ENCODE measurements at regions not wholly inside any gene's neighbourhood (a gene's known extent, or its start where the extent isn't known, plus 50 kb on each side); places are given as distances from the start of the nearest gene placed in this dataset.
"Not testable (repeated sequence)": the region's sequence is repeated elsewhere in the genome, so short reads cannot be mapped to it uniquely, and the experiment has no call there.

DNA sequence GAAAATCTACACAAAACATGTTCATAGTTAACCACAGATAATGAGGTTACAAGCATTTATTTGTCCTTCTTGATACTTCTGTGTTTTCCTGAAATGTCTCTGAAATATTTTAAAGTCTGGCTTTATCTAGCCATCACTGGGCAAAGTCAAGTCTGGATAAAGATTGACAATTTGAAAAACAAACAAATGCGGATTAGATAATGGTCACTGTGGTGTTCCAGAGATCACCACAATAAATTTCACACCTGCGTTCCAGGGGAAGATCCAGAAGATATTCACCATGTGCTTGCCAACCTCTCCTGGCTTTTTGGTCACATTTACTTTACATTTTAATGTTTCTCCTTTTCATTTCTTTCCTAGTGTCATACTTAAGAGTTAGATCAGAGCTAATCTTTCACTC lies 109.7 kb upstream of the CCDC28A start:
- no peak for DNase-seq (ENCODE audit: low read depth)

DNA sequence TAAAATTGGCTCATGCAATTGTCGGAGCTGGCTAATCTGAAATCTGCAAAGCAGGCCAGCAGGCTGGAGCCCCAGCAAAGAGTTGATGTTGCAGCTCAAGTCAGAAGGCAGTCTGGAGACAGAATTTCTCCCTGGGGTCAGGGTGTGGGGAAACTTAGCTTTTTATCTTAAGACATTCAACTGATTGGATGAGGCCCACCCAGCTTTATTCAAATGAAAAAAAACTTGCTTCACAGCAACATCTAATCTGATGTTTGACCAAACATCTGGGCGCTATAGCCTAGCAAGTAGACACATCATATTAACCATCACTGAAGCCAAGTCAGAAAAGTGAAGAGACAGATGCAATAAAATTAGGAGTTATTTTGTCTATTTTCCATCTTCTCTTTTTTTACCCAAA lies 108.8 kb upstream of the CCDC28A start:
- no peak for DNase-seq (ENCODE audit: low read depth)

DNA sequence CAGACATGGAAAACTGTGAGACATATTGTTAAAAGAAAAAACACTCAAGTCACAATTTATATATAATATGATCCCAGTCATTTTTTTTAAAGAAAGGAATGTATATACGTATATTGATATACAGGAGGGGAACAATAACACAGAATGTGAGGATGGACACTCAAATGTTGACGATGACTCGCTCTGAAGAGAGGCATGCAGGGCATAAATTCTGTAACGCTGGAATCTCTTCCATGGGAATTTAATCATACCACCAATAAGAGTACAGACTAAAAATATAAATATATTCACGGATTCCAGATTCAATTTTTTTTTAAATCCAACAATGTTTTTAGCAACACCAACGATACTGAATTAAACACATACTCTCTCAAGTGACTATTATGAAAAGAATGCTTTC lies 106.9 kb upstream of the CCDC28A start:
- DNase-seq (ENCODE audit: low read depth), result no peak

DNA sequence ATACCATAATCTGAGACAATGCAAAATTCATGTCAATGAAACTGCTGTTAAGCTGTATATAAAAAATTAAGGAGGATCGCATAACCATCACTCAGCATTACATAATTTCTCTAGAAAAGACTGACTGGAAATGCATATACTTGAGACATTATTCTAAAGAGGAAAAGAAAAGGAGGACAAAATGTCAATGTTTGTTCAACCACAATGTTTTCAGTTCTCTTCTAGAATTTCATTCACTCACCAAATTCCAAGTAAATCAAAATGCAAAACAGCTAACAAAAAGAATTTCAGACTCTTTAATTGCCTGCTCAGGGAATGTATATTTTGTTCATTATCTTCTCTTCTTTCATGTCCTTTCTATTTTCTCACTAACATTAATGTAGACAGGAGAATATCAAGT lies 106.2 kb upstream of the CCDC28A start:
- DNase-seq (ENCODE audit: low read depth), result no peak

DNA sequence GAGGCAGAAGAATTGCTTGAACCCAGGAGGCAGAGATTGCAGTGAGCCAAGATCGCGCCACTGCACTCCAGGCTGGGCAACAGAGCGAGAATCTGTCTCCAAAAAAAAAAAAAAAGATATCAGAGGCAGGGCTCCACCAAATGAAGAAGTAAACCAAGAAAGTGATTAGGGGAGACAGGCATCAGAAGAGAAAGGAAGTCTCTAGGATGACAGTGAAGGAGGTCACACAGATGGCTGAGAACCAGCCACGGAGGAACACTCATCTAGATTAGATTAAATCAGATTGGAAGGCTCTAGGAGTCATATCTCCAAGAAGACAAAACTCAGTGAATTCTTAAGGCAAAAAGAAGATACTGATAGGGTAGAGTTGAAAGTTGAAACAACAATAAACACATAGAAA lies 102.2 kb upstream of the CCDC28A start:
- no peak for DNase-seq (ENCODE audit: low read depth)

DNA sequence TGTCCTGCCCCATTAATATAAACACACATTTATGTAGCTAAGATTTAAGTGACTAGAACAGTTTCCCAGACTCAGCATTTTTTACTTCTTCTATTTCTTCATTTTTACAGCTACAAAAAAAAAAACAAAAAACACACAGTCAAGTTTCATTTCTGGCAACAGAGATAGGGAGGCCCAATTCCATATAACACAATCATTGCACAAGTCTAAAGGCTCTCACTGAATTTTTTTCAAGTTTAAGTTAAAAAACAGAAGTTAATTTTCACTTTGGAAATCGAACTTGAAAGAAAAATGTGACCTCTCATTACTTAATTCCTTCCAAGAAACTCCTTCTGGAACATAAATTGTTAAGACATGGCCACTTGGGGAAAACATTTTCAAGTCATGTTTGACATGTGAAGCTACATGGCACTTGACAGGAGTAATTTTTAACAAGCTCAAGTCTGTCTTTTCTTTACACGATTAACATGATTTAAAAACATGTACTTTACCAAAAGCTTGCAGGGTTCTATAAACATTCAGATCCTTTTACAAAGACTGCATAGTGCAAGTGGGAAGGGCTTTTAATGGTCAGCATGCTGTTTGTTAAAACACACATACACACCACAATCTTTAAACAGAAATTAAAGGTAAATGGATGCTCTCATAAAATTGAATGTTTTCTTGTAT lies 100.1 kb upstream of the CCDC28A start:
- no peak for DNase-seq (ENCODE audit: low read depth)

DNA sequence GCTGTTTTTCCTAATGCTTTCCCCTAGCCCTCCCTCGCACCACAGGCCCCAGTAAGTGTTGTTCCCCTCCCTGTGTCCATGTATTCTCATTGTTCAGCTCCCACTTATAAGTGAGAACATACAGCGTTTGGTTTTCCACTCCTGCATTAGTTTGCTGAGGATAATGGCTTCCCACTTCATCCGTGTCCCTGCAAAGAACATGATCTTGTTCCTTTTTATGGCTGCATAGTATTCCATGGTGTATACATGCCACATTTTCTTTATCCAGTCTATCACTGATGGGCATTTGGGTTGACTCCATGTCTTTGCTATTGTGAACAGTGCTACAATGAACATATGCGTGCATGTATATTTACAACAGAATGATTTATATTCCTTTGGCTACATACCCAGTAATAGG lies 99.1 kb upstream of the CCDC28A start:
- not testable (repeated sequence) for DNase-seq (ENCODE audit: low read depth)

DNA sequence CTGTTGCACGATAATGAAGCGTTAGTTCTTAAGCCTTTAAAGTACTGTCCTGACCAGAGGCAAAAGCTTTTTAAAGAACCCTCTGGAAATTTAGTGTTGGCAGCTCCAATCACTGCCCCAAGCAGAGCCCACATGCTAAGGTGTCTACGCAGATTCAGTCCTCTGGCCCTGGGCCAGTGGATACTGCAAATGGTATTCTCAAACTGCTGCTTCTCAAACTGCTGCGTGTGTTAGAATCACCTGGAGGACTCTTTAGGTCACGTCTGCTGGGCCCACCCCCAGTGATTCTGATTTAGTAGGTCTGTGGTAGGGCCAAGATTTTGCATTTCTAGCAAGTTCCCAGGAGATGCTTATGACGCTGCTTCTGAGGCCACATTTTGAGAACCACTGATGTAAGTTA lies 96.0 kb upstream of the CCDC28A start:
- no peak for DNase-seq (ENCODE audit: low read depth)

DNA sequence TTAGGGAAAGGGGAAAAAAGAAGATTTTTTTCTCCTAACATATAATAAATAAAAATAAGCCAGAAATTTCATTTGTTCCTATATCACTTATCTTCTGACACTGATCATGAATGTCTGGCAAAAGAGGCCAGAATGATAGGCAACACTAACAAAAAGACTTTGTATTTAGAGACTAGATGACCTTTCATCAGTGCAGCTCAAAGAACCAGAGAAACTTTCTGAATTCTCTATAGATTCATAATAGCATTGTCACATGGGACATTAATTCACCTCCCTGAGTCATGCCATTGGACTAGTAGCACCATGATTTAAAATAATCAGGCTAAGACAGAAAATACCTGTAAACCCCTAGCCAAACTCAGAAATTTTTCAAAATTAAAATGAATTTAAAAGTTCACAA lies 95.4 kb upstream of the CCDC28A start:
- DNase-seq (ENCODE audit: low read depth), result no peak

DNA sequence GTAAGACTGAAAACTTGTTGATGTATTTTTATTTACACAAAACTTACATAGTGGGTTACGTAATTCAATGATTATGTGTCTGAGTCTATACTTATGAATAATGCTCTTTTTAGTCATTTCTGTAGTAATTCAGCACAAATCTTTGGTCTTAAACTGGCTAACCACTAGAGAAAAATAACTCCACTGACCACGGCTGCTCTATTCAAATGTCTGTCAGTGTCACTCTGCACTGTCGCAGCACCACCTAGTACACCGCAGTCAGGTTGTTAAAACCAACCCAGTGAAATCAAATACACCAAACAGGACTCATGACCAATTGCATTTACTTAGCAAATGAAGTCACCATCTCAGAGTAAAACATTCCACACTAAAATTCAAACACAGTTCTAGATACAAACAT lies 93.5 kb upstream of the CCDC28A start:
- no peak for DNase-seq (ENCODE audit: low read depth)

DNA sequence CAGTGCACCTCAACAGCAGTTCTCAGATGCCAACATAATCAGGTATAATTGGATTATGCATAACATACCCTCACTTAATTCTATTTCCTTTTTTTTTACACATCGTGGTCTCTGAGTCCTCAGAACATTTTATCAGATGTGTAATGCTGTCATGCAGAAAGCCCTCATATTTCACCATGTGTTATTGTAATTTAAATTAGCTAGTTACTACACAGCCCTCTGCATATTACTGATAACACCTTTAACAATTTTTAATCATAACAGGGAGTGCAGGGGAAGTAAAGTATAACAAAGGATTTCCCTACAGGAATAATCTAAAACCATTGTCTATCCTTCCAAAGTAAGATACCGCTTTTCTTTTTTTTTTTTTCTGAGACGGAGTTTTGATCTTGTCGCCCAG lies 91.9 kb upstream of the CCDC28A start:
- DNase-seq (ENCODE audit: low read depth), result no peak

DNA sequence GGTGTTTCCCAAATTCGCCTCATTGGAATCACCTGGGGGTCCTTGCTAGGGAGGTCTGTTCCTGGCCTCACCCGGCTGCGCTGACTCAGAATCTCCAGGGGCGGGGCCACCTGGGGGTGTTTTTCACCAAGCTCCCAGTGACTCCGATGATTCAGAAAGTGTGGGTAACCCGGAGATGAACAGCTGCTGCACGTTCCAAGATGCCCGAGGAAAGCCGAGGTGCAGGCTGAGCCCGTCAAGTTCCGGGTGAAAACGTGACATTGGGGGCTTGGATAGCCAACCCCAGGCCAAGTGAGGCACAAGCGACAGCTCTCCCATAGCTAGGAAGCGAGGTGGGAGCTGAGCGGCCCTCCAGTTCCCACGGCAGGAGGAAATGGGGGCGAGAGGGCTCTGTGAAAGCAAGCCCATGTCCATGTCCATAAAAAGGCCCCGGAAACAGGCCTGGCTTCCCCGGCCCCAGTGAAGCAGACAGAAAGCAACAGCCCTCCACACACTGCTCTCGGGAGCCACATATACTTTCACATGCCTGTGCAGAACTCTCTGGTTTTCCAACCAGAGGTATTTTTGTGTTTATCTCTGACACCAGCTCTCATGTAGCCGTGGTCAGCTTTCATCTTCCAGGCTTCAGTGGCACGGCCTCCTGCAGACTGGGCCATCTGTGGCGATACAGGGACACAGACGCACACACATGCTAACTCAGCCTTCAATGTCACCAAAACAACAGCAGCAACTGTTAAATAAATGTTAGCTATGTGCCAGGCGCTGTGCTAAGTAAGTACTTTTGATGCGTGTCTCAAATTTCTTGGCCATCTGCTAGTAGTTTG lies 90.7 kb upstream of the CCDC28A start:
- DNase-seq (ENCODE audit: low read depth), result no peak

DNA sequence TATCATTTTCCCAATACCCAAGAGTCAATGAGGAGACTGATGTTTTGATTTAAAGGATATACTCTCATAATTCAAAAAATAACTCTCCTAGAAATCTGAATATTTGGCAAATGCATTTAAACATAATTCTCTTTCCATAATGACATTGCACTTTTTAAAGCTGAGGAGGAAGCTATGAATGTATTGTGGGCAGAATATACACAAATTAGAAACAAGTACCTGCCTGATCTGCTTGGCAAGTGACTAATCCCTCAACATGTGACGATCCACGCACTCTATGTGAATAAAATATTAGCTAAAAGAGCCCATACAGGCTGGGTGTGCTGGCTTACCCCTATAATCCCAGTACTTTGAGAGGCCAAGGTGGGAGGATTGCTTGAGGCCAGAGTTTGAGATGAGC lies 88.3 kb upstream of the CCDC28A start:
- DNase-seq (ENCODE audit: low read depth), result no peak

DNA sequence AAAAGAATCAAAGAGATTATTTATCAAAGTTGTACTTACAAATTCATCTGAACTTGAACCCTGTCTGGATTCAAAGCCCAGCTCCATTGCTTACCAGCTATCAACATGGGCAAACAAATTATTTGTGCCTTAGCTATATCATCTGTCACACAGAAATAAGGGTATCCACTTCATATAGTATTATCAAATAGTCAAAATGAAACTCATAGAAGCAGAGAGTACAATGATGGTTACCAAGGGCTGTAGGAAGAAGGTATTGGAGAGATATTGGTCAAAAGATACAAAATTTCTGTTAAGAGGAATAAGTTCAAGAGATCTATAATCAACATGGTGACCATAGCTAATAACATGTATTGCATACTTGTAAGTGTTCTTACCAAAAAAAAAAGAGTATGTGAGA lies 87.8 kb upstream of the CCDC28A start:
- DNase-seq (ENCODE audit: low read depth), result no peak

DNA sequence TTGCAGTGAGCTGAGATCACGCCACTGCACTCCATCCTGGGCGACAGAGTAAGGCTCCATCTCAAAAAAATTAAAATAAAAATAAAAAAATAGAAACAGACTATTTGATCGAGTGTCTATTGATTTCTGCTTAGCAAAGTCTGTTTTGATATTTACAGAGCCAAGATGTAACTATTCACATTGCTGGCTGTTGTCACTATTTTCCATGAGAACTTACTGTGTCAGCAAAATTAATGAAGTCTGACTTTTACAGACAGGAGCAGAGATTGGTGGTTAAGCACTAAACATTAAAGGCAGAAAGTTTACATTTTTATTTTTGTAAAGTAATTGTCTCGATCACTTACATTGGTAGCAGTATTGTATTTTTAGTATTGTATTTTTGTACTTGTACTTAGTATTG lies 85.0 kb upstream of the CCDC28A start:
- DNase-seq (ENCODE audit: low read depth), result no peak

DNA sequence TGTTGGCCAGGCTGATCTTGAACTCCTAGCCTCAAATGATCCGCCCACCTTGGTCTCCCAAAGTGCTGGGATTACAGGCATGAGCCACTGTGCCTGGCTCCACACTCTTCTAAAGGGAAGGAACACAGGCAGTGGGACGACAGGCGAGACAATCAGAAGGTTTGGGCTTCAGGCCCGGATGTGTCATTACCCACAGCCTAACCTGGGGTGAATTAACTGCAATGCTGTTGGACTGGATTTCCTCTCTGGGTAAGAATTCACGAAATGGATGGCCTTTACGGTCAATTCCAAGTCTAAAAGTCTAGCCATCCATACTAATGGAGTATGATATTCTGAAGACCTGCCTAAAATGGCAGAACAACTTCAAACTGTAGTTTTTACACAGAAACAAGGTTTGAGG lies 83.7 kb upstream of the CCDC28A start:
- no peak for DNase-seq (ENCODE audit: low read depth)

DNA sequence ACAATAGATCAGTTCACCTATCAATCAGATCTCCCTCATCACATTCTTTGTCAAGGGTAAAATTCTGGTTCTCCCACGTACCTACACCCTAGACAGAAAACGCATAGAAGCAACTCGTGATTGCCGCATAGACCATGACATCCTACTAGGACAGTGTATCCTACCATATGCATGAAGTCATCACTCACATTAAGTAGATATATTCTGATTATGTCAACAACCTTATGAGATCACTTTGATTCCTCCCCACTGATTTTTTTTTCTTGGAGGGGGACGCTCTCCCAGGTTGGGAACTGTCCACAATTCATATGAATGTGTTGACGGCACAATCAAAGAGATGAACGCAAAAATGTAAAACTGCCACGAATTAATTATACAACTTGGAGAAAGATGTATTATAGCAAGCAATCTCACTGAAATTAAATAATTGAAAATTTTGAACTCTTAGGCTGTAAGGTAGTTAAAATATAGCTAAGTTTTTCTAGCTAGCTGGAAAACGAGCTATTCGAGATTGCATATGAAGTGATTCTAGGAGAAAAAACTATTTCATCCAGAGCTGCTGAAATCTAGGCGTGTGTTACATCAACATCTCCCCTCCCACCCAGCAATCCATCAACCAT lies 82.5 kb upstream of the CCDC28A start:
- no peak for DNase-seq (ENCODE audit: low read depth)

DNA sequence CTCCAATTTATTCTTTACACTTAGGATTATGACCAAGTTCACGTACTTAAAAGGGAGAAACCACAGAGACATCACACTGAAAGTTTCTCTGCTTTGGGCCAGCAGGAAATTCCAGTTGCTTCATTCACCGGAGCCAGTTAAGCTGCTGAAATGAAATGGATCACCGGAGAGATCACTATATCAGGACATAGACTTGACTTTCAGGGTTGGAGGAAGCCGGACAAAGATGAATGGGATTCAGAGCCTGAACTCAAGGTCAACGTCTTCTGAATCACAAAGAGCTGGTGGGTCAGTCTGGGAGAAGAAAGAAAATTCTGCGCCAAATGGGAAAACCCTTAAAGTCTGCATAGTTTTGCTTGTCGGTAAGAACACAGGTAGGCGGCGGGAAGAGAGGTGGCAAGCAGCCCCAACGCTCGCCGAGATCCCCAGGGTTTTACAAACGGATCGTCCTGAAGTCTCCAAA lies 81.9 kb upstream of the CCDC28A start:
- DNase-seq (ENCODE audit: low read depth), result no peak

DNA sequence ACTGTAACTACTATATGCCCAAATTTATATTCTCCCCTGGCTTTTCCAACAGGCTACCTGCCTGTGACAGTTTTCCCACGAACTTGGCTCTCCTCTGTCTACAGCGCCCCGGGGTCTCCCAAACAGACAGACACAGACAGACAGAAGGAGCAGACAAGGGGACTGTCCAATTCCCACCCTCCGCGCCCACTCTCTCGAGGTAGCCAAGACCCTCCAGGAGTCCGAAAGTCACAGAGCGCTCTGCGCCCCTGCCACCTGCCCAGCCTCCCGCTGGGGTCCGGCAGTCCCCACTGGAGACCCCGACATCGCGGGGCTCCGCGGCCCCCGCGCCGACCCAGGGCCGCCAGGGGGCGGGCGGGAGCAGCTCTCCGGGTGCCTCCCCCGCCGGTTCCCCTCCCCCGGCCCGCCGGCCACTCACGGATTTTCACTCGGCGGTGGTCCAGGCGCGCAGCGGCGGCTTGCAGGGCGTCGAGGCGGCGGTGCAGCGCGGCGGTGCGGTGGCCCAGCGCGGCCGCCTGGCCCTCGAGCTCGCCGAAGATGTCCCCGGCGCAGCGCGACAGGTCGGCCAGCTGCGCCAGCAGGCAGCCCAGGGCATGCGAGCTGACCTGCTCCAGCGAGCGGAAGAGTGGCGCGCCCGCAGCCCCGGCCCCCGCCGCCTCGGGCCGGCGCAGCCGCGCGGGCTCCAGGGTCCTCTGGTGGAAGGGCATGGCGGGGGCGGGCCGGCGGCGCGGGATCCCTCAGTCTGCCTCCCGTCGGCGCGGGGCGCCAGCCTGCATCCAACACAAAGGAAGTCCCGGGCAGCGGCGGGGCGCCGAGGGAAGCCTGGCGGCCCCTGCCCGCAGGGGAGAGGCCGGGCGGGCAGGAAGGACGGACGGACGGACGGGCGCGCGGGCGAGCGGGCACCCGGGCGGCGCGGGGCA lies 81.3 kb upstream of the CCDC28A start:
- peak; percentile 28 for DNase-seq (ENCODE audit: low read depth)

DNA sequence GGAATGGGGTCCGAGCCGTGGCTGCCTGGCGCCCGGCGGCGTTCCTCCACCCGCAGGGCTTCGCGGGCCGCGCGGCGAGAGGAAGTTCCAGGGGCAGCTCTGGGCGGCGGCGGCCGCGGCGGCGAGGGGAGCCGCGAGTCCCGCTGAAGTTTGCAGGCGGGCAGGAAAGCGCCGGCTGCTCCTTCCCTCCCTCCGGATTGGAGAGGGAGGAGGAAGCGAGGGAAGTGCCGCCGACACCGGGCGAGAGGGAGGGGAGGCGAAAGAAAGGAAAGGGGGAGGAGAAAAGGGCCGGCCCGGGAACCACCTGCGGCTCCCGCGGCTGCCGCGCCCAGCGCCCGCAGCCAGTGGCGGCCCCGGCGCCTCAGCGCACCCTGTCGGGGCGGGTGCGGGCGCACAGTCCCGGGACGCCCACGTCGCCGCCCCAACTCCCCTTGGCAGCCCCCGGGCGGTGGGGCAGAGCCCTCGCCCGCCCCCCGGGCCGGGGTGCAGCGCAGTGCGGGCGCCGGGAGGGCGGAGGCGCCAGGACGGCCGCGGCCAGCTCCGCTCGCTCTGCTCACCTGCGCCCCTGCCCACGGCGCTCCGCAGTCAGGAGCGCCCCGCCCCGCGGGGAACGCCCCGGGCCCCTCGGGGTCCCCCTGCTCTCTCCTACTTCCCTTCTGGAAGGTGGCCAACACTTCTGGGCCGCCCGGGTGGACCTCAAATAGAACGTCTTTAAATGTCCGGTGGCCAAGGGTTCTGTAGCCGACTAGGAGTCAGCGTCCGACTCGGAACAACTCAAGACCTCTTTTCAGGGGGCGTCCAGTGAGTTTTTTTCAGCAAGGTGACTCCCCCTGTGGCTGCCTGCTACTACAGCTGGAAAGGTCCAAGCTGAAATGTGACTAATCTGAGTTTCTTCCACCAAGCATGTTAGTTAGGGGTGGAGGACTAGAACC lies 80.3 kb upstream of the CCDC28A start:
- peak; percentile 8 for DNase-seq (ENCODE audit: low read depth)

DNA sequence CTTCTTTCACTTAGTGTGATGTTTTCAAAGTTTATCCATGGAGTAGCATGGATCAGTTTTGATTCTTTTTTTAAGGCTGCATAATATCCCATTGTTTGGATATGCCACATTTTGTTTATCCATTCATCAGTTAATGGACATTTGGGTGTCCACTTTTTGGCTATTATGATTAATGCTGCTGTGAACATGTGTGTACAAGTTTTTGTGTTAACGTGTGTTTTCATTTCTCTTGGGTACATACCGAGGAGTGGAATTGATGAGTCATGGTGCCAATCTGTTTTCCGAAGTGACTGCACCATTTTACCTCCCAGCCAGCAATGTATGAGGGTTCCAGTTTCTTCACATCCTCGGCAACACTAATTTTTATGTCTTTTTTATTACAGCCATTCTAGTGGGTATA lies 78.4 kb upstream of the CCDC28A start:
- no peak for DNase-seq (ENCODE audit: low read depth)

Data from stimulated activated CD8-positive, alpha-beta memory T cell treated with anti-CD3 and anti-CD28 coated beads, Interleukin-4, amount 100 ng/mL, for 24 hours (primary cell).